Activated gamma-delta T cell treated with Interleukin-2 at 50 U/mL for 16 hours (primary cell): ENCODE measurements at regions not wholly inside any gene's neighbourhood (a gene's known extent, or its start where the extent isn't known, plus 50 kb on each side); places are given as distances from the start of the nearest gene placed in this dataset.

Source experiments
- DNase-seq: peaks from one replicate; pipeline ENCODE4 v3.0.0-alpha.2; 2020

- DNase-seq, result no peak
Observed at GRCh38 chr10:129031844-129032150, 435.2 kb upstream of the MGMT start.

GRCh38 chr10:129032372-129033313, 434.4 kb upstream of the MGMT start:
- DNase-seq, result no peak

GRCh38 chr10:129033340-129033739, 433.7 kb upstream of the MGMT start:
- DNase-seq, result no peak

- DNase-seq, result no peak
Observed at GRCh38 chr10:129033790-129034272, 433.2 kb upstream of the MGMT start.

DNA sequence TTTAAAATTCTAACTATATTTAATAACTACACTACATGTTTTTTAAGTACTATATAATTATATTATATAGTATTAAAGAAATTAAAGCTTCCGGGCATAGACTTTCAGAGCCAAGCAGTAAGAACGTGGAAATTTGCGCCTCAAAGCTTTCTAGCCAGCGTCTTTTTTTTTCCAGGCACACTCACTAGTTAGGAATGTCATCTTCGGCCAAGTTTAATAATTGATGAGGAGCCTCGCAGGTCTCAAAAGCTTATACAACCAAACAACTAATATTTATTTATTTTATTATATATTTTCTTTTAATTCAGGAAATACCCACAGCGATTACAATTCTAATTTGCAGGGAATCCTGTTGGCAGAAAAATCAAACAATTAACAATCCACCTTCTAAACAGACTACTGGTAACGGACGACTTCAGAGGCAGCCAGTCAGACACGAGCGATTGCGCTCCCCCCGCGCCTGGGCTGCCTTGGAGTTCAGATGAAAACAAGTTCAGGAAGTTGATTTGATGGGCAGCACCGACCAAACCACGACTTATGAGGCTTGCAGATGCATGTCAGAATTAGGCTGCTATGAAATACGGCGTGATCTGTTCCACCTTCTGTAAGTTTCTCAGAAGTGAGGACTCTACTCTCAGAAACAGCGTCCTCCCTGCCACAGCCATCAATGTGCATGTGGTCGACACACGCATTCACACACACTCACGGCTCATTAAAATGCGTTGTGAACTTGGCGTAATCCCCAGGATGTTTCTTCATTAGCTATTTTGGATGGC, 431.8 kb upstream of the MGMT start:
- DNase-seq, result peak; percentile 45

DNA sequence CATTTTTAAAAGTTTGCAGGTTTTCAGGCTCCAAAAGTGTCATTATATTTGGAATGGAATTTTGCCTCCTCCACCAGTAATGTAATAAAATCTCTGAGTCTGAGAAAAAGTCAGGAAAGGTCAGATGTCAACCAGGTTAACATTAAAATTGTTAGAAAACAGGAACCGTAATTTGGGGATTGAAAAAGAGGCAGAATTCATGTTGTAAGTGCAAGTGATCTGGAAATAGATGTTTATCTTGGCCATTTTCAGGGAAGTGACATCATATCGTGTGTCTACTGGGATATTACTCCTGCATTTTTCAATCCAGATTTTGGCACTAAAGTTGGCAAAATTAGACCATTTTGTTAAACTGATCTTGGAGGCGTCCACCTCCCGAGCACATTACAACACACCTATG, 428.5 kb upstream of the MGMT start:
- no peak for DNase-seq

DNA sequence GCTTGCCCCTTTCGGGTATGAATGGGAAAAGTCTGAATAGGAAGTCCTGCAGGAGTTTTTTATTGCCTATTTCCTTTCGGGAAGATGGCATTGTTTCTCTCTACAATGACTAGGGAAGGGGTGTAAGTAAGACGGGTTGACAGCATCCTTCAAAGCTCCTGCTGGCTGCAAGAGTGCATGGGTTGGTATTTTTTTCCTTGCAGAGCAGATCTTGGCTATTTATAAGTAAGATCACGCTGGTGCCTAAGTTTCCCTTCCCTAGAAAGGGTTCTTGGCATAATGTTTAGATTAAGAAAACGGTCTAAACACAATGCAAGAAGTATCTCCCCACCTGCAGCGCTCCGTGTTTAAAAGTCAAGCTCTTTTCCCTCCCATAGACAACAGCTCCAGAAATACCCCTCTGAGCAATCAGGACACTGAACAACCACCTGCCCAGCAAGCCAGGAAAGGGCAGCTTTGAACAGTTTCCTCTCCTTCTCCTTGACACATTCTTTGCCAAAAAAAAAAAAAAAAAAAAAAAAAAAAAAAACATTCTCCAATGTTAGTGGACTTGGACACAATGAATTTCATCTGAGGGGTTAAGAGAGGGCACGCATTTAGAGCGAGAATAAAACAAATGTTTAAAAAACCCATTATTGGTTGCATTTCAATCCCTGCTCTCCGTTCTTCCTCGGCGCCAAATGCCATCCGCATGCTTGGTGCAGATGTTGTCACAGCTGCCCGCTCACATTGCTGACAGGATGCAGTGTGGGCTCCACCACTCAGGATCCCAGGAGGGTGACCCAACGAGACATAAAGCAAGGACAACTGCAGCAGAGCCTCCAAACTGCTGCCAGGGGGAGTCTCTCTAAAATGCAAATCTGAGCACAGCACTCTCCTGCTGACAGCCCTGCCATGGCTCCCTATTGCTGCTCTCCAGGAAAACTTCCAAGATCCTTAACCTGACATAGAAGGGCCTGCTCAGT, 427.4 kb upstream of the MGMT start:
- no peak for DNase-seq

DNA sequence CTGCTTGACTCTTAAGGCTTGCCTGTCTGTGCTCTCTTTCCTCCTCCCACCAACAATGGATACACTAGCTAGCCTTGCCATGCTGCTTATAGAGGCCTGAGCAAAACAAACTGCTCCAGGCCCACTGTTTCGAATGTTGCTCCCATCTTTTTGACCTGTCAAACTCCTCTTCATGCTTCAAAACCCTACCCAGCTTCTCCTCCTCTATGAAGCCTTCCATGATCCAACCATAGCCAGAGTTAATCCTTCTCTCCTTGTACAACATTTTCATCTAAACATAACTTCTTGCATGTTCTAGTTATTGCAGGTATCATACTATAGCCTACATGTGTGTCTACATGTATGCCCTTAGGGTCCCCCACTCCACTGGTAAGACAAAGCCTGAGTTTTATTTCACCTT, 426.7 kb upstream of the MGMT start:
- DNase-seq, result no peak

DNA sequence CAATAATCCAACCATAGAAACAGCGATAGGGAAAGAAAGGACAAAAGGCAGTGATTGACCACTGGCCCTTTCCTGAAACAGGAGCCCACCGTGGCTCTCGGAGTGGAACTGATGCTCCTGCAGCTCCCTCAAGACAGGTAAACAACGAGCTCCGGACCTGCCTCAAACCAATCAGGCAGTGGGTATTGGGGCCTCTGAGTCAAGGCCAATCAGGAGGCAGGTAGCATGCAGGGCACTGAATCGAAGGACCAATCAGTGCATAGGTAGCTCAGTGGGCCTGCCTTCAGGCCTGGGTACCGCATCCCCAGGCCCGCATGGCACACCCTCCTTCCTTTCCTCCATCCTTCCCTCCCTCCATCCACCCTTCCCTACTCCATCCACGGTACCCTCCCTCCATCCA, 425.1 kb upstream of the MGMT start:
- no peak for DNase-seq

DNA sequence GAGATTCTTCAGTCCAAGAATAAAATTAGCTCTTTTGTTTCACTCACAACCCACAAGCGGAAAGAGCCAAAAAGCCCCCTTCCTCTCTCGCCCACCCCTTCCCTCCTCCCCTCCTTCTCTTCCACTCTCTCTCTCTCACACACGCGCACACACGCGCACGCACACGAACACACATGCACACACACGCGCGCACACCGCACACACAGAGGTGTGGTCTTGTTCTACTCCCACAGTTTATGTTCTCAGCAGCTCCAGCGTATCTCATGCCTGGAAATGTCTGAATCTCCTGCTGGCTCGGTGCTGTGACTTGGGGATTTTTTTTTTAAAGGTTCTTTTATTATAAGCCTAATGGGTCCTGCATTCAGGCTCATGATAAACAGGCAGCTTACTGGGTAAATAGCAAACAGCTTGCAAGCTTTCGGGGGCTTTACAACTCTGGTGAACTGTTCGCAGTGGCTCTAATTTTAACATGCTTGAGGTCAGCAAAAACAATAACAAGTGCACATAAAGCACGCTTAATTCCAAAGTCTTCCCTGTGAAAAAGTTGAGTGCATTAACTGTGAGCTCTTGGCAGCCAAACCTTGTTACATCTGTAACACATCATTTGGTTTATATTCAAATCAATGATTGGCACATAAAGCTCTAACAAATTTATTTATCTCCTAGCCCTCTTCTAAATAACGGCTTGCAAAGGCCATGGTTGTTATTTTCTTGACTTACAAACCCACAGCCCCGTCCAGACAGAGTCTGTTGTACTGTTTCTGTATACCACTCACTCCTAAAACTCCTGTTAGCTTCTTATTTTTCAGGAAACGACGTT, 424.1 kb upstream of the MGMT start:
- no peak for DNase-seq

DNA sequence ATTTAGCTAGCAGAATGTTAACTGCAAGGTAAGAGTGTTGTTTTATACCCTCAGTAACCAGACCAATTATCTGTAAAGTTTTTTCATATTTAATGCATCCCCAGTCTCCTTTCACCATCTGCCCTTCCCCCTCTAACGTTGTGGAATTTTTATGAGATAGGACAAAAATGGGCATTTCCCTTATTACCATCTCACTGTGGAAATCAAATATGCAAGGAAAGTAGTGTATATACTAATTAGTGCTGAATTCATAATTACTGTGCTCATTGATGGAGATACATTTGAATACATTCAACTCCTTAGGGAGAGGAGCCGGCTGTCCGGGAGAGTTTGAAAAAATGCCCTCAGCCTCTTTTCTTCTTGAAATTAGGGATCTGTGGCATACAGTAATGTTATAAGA, 423.4 kb upstream of the MGMT start:
- no peak for DNase-seq

DNA sequence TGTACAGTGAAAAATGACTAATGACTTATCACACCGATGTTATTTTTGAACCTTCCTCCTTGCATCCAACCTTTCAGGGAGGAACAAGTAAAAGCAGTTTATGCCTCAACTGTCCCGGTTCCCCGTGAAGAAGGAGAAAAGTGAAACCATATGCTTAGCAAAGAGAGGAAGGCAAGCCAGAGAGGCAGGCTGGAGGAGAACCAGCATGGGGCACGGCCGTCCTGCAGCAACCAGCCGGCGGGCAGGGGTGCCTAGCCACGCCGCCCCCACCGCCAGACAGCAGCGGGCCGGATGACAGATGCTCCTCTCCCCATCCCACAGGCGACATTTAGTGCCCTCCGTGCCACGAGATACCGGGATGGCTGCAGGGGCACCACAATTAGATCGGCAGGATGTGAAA, 421.4 kb upstream of the MGMT start:
- DNase-seq, result no peak

DNA sequence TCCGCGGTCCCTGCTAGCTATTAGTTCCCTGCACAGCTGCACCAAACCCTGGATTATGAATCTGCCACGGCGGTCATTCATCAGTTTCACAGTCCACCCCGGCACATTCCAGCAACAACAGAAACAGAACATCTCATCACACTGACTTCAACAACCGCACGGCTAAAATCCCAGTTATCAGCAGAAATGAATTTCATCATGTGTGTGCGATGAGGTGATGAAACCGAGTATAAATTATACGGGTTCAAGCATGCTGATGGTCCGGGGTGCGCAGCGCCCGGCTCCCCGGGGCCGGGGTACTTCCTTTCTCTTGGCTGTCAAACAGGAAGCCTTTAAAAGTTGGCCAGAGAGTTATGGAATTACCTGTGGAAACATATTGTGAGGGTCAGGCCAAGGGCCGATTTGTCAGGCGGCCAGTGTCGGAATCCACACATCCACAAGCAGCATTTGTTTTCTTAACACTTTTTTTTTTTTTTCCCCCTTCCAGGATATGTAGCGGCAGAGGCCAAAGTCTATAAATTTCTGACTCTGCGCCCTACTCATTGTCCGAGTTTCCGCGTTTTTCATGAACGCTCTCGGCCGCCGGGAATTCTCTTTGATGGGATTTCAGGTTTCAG, 420.9 kb upstream of the MGMT start:
- DNase-seq, result no peak

- DNase-seq, result no peak
Observed at GRCh38 chr10:129046962-129047361, 420.1 kb upstream of the MGMT start.

DNA sequence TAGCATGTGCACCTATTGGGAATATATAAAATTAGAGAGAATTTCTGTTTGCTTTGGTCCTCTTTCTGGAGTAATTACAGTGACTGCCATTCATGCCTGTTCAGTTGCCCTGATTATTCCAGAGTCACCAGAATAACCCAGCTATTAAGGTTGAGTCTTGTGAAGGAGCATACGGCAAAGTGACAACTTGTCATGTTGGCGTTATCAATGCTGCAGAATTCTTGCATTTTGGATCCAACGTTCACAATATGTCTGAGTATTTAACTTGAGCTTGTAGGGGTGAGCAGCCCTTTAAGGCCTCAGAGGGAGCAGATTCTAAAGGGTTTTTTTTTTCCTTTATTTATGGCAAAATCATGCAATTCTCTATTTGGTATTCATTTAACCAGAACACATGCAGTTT, 419.4 kb upstream of the MGMT start:
- DNase-seq, result no peak

DNA sequence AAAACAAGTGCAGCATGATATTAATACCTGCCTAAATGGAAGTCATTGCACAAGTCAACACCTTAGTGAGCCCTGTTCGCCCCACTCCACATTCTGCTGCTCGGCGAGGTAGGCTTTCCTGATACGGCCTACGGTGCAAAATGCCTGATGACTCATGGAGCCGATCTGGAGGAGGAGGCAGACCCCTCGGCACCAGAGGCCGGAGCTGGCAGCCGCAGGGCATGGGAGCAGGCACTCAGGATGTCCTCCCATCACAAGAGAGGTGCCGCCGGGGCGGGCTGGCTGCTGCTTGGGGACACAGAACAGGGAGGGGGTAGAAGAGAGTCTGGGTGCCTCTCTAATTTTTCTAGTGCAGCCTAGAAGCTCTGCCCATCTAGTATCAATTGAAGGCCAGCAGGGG, 418.5 kb upstream of the MGMT start:
- DNase-seq, result no peak

DNA sequence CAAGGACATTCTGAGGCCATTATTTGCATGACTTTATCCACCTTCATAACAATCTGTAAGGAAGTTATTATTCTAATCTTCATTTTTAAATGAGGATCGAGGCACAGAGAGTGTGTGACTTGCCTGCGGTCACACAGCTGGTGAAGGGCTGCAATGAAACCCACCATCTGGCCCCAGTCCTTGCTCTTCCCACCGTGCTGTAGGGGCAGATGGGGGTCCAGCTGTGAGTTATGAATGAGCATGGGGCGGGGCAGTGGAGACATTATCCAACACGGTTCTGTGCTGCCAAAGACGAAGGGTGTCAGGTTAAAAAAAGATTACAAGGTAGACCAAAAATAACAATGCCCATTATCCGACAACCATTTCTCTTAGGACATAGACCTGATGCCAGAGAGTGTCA, 417.5 kb upstream of the MGMT start:
- DNase-seq, result no peak

DNA sequence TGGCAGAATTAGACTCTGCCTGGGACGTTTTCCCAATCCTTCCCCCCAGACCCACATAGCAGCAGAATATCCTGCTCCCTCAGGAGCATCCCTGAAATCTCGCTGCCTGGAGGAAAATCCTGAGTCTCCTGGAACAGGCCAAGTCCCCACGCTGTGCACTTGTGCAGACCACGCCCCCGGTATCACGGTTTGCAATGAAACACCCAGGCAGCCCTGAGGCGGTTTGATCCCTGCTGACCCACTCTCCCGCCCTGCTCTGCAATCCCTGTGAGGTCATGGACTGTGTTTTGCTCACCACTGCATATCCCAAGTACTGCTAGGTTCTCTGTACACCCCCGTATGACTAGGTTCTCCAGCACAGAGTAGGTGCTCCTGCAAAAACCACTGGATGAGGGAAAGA, 411.8 kb upstream of the MGMT start:
- no peak for DNase-seq

DNA sequence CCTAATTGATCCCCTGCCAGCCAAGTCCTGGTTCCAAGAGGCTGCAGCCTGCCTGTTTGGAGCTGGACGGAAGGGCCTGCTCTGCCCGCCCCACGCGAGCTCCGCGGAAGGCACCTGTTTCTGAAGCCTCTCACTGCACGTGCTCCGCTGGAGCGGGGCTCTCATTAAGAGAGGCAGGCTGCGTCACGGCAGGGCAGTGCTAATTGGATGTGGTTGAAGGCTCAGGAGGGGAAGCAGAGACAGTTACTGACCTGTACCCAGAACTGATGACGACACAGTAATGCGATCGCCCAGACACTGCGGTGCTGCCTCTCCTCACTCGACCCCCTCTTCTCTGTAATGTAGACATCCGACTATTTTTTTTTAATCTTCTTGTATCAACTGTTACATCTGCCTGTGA, 411.1 kb upstream of the MGMT start:
- no peak for DNase-seq

GRCh38 chr10:129056734-129057689, 410.0 kb upstream of the MGMT start:
- no peak for DNase-seq
